WTC11 (cell line): ENCODE measurements at regions not wholly inside any gene's neighbourhood (a gene's known extent, or its start where the extent isn't known, plus 50 kb on each side); places are given as distances from the start of the nearest gene placed in this dataset.

Experiments
- ATAC-seq: fragments of 200-7000 bp; cut with Tn5 transposase; 2 replicates; pipeline ENCODE4 v1.10.0; 2021; ENCODE audit warnings: mild to moderate bottlenecking, moderate library complexity
- CTCF ChIA-PET: fragments of 300-600 bp; sonication (Branson Sonifier 250); formaldehyde crosslinking; loops from one replicate; lab custom pipeline; 2021; ENCODE audit warnings: antibody characterized with exemption; lab: Charles Lee
- POLR2A ChIA-PET: fragments of 350-600 bp; sonication (Branson Sonifier 250); formaldehyde crosslinking; loops from one replicate; lab custom pipeline; 2021; ENCODE audit warnings: antibody characterized with exemption; lab: Charles Lee
- DNase-seq: peaks from one replicate; pipeline ENCODE4 v3.0.0; 2021; ENCODE audit warnings: low spot score
- H3K27ac Mint-ChIP-seq: 2 replicates; pipeline ENCODE4 v1.8.0; 2021; ENCODE audit warnings: mixed read lengths
- H3K27me3 Mint-ChIP-seq: 2 replicates; pipeline ENCODE4 v1.8.0; 2021; ENCODE audit warnings: low read depth, mild to moderate bottlenecking, moderate library complexity, mixed read lengths
- H3K36me3 Mint-ChIP-seq: 2 replicates; pipeline ENCODE4 v1.8.0; 2021; ENCODE audit warnings: mixed read lengths
- H3K4me1 Mint-ChIP-seq: 2 replicates; pipeline ENCODE4 v1.8.0; 2022; ENCODE audit warnings: mixed read lengths
- H3K4me3 Mint-ChIP-seq: 2 replicates; pipeline ENCODE4 v1.8.0; 2021; ENCODE audit warnings: mild to moderate bottlenecking, moderate library complexity, mixed read lengths
- H3K9me3 Mint-ChIP-seq: 2 replicates; pipeline ENCODE4 v1.8.0; 2021; ENCODE audit warnings: mixed read lengths
- ATF3 ChIP-seq: sonication (generic); formaldehyde crosslinking; conservative IDR thresholded peaks from 2 replicates; pipeline ENCODE4 v1.8.1; 2022; ENCODE audit warnings: mild to moderate bottlenecking, missing genetic modification reagents
- CREM ChIP-seq: sonication (generic); formaldehyde crosslinking; IDR thresholded peaks from 2 replicates; pipeline ENCODE4 v1.8.1; 2022; ENCODE audit warnings: mild to moderate bottlenecking, missing genetic modification reagents, moderate library complexity
- CTCF ChIP-seq: fragments of 200-600 bp; IDR thresholded peaks from 2 replicates; pipeline ENCODE4 v1.8.0; 2022; ENCODE audit warnings: antibody characterized with exemption
- ELF4 ChIP-seq: sonication (generic); formaldehyde crosslinking; IDR thresholded peaks from 2 replicates; pipeline ENCODE4 v1.8.1; 2022; ENCODE audit warnings: low read depth, mild to moderate bottlenecking, moderate library complexity, missing genetic modification reagents
- ERG ChIP-seq: fragments of 250-450 bp; sonication (Bioruptor Pico); IDR thresholded peaks from 2 replicates; pipeline ENCODE4 v1.8.0; 2021; ENCODE audit warnings: mild to moderate bottlenecking
- ETV6 ChIP-seq: sonication (generic); formaldehyde crosslinking; IDR thresholded peaks from 2 replicates; pipeline ENCODE4 v1.8.1; 2022; ENCODE audit warnings: mild to moderate bottlenecking, missing genetic modification reagents
- GTF2I ChIP-seq: fragments of 250-450 bp; sonication (Bioruptor Pico); conservative IDR thresholded peaks from 2 replicates; pipeline ENCODE4 v1.4.0; 2021; ENCODE audit warnings: mild to moderate bottlenecking
- PREB ChIP-seq: sonication (generic); formaldehyde crosslinking; IDR thresholded peaks from 2 replicates; pipeline ENCODE4 v1.8.1; 2022; ENCODE audit warnings: mild to moderate bottlenecking, missing genetic modification reagents, moderate library complexity, borderline replicate concordance
- SMAD4 ChIP-seq: sonication (generic); formaldehyde crosslinking; IDR thresholded peaks from 2 replicates; pipeline ENCODE4 v1.8.0; 2022; ENCODE audit warnings: mild to moderate bottlenecking, missing genetic modification reagents
- SP1 ChIP-seq: sonication (generic); formaldehyde crosslinking; conservative IDR thresholded peaks from 2 replicates; pipeline ENCODE4 v1.8.1; 2022; ENCODE audit warnings: missing genetic modification reagents
- ZNF121 ChIP-seq: sonication (generic); formaldehyde crosslinking; IDR thresholded peaks from 2 replicates; pipeline ENCODE4 v1.8.0; 2023; ENCODE audit warnings: missing genetic modification reagents
- ZNF232 ChIP-seq: sonication (generic); formaldehyde crosslinking; IDR thresholded peaks from 2 replicates; pipeline ENCODE4 v1.8.0; 2022; ENCODE audit warnings: mild to moderate bottlenecking, missing genetic modification reagents
- ZNF416 ChIP-seq: fragments of 250-450 bp; sonication (Bioruptor Pico); IDR thresholded peaks from 2 replicates; pipeline ENCODE4 v1.9.0; 2021; ENCODE audit warnings: mild to moderate bottlenecking, inconsistent platforms
- ZNF532 ChIP-seq: fragments of 250-450 bp; sonication (Bioruptor Pico); IDR thresholded peaks from 2 replicates; pipeline ENCODE4 v1.9.0; 2021; ENCODE audit warnings: mild to moderate bottlenecking, borderline replicate concordance

GRCh38 chr1:168408884-168409283, 128.2 kb downstream of the TBX19 start (continued):
- no peak for TF ChIP-seq CTCF
- TF ChIP-seq SP1, result no peak
- TF ChIP-seq ZNF121, result no peak
- TF ChIP-seq ZNF416 (CRISPR knock-in tag), result no peak
- TF ChIP-seq, all 79 proteins: peak for 0

GRCh38 chr1:168408539-168408865, 127.8 kb downstream of the TBX19 start:
- DNase-seq (no peak), ATAC-seq (no peak)
- POLR2A ChIA-PET, result no interaction called here
- no peak overlapping the region for H3K4me3 Mint-ChIP-seq
- H3K9me3 Mint-ChIP-seq, result peaks cover 18% of the 10 kb centered on the region
- no peak for TF ChIP-seq ERG
- TF ChIP-seq CREM, result no peak
- no peak for TF ChIP-seq ZNF532 (CRISPR knock-in tag)
- TF ChIP-seq ETV6 (CRISPR knock-in tag), result no peak
- TF ChIP-seq GTF2I (CRISPR knock-in tag), result no peak
- TF ChIP-seq PREB (CRISPR knock-in tag), result no peak
- TF ChIP-seq SMAD4, result no peak
- H3K4me1 Mint-ChIP-seq, result no peaks in the 10 kb centered on the region
- CTCF ChIA-PET, result interaction anchor here (0.8 kb wide), 1 partner anchor 173 kb away, joined by 3 read pairs; no protein-coding TSS in a partner anchor
- H3K27ac Mint-ChIP-seq, result no peak overlapping the region
- H3K36me3 Mint-ChIP-seq, result peaks cover 9% of the 10 kb centered on the region; the same call in 1 of the 2 replicates
- H3K27me3 Mint-ChIP-seq, result no peaks in the 10 kb centered on the region; the same call in 1 of the 2 replicates

- H3K27me3 Mint-ChIP-seq, result no peaks in the 10 kb centered on the region; the same call in 1 of the 2 replicates
- peaks cover 18% of the 10 kb centered on the region for H3K9me3 Mint-ChIP-seq
Observed at GRCh38 chr1:168407832-168408538, 127.3 kb downstream of the TBX19 start.

More at GRCh38 chr1:168407832-168408538, 127.3 kb downstream of the TBX19 start:
- TF ChIP-seq ZNF232 (CRISPR knock-in tag) (no peak), ELF4 (CRISPR knock-in tag) (no peak), ZNF121 (no peak), ATF3 (CRISPR knock-in tag) (no peak), ZNF532 (CRISPR knock-in tag) (no peak)
- Mint-ChIP-seq H3K4me3 (no peak overlapping the region), H3K4me1 (no peaks in the 10 kb centered on the region), H3K36me3 (peaks cover 9% of the 10 kb centered on the region; the same call in 1 of the 2 replicates), H3K27ac (no peak overlapping the region)
- ATAC-seq (no peak), DNase-seq (no peak)
- CTCF ChIA-PET, result interaction anchor here (0.8 kb wide), 1 partner anchor 173 kb away, joined by 3 read pairs; no protein-coding TSS in a partner anchor
- POLR2A ChIA-PET, result no interaction called here
